SU-DHL-6 (cell line): ENCODE measurements at regions not wholly inside any gene's neighbourhood (a gene's known extent, or its start where the extent isn't known, plus 50 kb on each side); places are given as distances from the start of the nearest gene placed in this dataset.
"Not testable (repeated sequence)": the region's sequence is repeated elsewhere in the genome, so short reads cannot be mapped to it uniquely, and the experiment has no call there.

Experiments used
- CTCF ChIP-seq: fragments of 200-600 bp; sonication (generic); IDR thresholded peaks from one replicate; pipeline ENCODE4 v1.5.1; 2017; ENCODE audit warnings: antibody characterized with exemption, mild to moderate bottlenecking, low read length, moderate library complexity; ENCODE audit not compliant: insufficient read depth, poor library complexity, severe bottlenecking
- EZH2phosphoT487 ChIP-seq: fragments of 200-600 bp; sonication (generic), shearing (Covaris generic); conservative IDR thresholded peaks from 2 replicates; pipeline ENCODE4 v1.6.1; 2018; ENCODE audit warnings: mild to moderate bottlenecking, antibody characterized with exemption, low read length, moderate library complexity, mixed read lengths

DNA sequence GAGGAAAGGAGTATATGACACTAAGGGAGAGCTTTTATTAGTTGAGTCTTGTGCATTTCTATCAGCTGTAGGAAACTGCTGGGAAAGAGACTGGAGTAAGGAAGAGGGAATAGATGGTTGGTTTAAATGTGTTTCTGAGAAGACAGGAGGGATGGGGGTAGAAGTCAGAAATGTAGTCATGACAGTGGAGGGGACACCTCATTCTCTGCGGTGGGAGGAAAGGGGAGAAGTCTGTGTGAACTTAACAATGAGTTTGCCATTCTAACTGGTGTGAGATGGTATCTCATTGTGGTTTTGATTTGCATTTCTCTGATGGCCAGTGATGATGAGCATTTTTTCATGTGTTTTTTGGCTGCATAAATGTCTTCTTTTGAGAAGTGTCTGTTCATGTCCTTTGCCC lies 187.5 kb upstream of the DPYD start:
- not testable (repeated sequence) for TF ChIP-seq CTCF, EZH2phosphoT487
